GOT3 (cell line): ENCODE measurements at regions not wholly inside any gene's neighbourhood (a gene's known extent, or its start where the extent isn't known, plus 50 kb on each side); places are given as distances from the start of the nearest gene placed in this dataset.

Experiments
- DNase-seq: peaks from one replicate; lab custom pipeline; 2025; ENCODE audit warnings: mixed read lengths; lab: John Stamatoyannopoulos, UW

DNA sequence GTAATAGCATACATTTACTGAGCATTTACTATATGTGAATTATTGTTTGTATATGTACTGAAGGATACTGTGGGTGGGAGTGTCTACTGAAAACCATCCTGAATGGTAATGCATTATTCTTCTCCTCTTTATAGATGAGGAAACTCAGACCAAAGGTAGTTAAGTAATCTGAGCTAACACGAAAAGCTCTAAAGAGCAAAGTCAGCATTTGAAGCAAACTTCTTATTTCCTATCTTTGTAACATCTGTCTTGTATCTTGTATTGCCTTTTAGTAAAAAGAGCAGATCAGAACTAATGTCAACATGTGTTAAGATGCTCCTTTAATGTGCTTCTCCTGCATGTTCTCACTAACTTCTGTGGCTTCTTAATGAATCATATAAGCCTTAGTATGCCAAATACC, 382.8 kb upstream of the NXPH2 start:
- DNase-seq = no peak

DNA sequence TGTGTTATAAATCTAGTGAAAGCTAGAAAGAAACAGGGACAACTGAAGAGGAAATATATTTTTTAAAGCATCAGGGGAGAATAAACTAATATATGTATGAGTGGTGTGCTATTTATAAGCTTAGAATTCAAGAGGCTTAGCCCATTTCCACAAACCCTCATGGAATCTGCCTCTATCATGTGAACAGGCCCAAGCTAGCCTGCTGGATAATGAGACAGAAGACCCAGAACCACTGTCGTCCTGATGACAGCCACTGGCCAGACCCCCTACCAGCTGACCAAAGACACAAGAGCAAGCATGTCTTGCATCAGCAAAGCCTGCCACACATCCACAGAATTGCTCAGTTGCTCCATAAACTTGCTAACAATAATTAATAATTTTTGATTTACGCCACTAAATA, 382.3 kb upstream of the NXPH2 start:
- no peak for DNase-seq

DNA sequence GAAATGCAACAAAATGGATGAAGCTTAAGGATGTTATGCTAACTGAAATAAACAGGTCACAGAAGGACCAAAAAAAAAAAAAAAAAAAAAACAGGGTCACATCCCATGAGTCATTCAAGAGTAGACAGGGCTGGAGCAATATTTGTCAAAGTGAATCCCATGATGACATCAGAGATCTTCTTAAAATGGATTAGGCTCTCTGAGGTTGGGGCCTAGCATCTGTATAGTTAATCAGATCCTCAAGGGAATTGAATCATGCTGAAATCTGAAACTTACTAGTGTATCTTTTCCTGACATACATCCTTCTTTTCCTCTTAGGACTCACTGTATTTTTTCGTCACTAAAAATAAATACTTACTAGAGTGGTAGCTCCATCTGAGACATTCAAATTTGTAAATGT, 380.6 kb upstream of the NXPH2 start:
- DNase-seq = no peak

DNA sequence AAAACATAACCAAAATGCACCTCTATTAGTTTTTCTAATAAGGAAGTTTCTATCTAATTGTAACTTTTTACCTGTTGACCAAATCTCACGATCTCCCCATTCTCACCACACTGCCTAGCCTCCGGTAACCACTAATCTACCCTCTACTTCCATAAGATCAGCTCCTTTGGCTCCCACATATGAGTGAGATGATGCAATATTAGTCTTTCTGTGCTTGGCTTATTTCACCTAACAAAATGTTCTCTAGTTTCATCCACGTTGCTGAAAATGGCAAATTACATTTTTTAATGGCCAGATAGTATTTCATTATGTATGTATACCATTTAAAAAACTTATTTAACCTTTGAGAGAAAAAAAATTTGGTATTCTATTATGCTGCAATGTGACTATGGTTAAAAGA, 379.0 kb upstream of the NXPH2 start:
- no peak for DNase-seq

DNA sequence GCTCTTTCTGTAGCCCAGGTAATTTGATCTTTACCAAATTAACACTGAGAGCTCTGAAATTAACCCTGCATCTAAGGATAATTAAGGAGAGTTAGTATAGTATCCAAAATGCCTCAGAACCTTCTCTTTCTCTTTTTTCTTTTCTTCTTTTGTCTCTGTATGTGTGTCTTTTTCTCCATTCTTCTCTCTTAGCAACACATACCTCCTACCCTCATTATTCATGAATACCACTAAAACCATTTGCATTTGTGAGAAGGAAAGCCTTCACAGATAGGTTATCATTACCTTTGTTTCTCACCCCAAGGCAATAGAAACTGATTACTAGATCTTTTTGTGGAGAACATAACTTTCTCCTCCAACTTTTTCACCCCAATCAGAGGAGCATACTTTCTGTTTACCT, 376.5 kb upstream of the NXPH2 start:
- DNase-seq = no peak

DNA sequence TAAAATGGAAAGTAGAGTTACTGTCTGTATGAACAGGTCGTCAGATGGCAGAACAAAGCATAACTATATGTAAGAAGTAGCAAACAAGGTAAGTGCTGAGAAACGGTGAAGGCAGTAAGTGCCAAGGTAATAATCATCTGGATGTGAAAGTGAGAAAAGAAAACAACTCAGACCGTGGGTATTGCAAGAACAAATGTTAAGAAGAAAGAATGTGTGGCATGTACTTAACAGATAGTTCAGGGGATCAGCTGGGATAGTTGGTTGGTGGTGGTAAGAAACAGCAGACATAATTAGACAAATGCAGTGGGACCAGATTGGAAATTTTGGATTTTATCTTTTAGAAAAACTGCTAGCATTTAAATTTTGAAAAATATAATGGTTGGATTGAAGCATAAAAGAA, 375.8 kb upstream of the NXPH2 start:
- no peak for DNase-seq

DNA sequence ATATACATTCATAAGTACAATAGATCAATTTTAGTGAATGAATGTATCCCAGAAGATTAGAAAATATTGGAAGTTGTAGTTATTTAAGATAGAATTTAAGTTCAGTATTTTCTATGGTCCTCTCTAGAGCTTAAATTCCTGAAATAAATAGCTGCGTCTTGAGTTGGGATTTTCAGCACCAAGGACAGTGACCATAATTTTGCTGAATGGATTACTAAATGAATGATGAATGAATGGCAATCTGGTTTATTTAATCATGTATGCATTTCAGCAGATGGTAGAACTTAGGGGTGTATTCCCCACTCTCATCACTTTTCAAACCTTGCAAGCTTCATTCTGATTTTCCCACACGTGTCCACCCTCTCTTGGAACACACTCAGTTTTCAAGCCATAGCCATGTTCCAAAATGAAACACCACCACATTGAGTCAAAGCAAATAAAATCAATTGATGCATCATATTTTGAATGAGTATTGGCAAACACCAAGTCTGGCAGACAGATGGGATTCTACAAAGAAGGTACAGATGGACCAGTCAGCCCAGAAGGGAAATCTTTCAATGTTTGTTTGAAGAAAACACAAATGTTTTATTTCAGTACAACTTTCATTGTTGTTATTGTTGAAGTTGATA, 362.2 kb upstream of the NXPH2 start:
- DNase-seq = no peak

DNA sequence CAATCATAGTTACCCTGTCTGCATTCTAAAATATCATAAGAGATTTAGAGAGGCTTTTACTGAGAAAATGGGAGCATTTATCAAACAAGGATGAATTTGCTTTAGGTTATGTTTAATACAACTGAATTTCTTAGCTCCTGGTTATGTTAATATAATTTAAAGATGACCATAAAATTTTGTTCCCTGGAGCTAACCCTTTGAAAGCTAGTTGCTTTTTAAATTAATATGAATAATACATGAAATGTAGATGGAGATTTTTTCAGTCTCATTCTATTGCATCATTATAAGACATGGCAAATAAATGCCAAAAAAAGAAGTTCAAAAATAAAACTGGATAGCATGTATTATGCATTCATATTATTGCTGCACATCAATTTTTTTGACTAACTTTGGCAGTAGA, 344.1 kb upstream of the NXPH2 start:
- DNase-seq = no peak

DNA sequence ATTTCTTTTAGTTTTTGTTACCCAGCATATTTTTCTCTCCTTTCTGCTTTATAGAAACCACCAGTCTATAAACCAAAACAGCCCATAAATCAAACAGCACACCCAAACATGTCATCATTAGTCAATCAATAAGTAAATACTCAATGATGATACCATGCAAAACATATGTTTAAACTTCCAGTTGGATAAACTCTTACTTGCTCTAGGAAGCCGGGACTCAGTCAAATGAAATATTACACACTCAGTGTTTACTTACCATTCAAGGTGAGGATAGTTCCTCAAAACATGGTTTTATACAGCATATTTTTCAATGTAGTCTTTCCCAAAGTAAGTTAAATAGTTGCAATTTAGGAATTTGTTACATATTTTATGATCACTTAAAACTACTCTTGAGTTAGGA, 343.6 kb upstream of the NXPH2 start:
- no peak for DNase-seq

DNA sequence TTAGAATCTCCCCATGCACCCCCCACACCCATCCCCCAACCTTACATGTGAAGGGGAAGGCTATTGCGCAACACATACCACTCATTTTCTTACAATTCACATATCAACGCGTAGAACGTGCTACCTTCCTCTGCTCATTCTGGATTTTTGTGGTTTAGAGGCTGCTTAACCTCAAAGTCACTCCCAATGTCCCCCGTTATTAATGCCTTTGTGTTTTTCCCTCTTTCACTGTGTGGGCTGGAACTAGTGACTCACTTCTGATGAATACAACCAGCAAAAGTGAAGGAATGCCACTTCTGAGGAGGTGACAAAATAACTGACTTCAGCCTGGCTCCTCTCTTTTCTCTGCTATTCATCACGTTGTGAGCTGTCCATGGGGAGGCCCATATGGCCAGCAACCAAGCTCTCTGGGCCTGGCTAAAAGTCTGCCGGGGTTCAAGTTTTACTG, 342.5 kb upstream of the NXPH2 start:
- no peak for DNase-seq

DNA sequence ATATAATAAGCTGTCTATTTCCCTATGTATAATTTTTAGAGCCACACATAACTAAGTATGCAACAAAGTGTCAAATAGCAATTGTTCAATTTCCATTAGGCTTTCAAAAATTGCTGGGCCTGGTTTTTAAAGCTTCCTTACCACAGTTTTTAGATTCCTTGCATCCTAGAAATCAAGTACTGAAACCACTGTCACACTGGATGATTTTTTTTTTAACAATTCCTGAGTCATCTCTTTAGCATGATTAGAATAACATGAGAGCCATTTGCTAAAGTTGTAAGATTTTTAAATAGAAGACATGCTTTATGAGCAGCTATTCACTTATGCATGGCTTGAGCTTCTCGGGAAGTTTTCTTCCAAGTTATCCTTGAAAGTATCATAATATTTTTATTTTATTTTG, 319.5 kb upstream of the NXPH2 start:
- no peak for DNase-seq

DNA sequence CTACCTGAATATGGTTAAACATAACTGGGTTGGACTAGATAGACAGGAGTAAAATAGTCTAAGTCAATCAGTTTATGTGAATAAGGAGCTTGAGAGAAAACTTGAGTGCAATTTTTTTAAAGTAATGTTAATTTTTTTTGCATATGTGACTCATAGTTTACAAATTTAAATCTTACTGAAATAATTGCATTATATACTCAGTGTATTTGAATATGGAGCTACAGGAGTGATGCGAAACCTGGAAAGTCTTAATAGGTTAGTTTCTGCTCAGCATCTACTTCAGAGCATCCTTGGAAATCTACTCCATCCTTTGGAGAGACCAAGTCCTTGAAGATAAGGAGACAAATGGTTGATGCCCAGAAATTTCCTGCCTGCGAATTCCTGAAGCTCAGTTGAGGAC, 318.8 kb upstream of the NXPH2 start:
- no peak for DNase-seq

DNA sequence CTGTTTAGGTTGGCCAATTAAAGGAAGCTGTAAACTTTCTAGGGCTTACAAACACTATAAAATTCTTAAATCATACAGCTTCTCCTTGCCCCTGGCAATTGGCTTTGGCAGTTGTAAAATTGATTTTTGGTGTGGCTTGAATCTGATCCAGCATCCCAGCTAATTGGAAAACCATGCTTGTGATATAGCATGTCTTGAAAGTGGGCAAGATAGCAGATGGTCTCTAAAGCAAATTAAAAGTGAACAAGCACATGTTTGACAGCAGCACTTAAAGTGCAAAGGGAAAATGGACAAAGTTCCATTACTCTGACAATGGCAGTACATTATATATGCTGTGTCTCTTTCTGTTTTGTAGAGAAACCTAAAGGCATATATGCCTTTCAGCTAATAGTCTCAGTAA, 302.9 kb upstream of the NXPH2 start:
- DNase-seq = no peak

DNA sequence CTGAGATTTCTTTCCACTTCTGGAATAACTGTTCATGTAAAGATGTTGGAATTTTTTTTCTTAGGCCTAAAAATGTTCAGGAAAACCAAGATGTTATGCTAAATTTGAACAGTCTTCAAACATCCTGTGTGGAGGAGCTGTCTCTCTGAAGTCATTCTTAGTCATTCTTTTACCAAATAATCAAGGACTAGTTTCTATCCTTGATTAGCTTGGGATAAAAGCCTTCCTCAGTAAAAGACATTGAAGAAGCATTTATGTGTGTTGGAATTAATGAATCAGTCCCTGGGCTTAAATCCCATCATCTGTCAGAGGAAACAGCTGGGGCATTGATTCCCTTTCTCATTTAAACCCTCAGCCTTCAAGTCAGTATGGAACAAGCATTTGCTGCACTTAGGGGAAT, 300.1 kb upstream of the NXPH2 start:
- no peak for DNase-seq

DNA sequence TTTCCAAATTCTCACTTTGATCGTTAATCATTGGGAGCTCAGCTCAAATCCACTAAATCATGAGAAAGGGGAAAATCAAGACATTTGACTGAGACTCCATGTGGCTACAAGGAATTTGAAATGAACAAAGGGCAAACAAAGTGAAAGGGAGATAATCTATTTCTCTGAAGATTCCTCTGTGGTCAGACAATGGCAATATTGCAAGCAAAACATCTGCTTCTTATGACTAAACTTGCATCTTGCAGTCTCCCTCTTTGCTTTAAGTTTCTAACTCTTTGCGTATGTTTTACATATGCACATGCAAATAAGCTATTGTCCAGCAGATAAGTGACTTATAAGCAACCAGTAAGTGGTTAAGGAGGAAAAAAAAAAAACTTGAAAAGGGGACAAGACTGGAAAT, 299.1 kb upstream of the NXPH2 start:
- DNase-seq = no peak

DNA sequence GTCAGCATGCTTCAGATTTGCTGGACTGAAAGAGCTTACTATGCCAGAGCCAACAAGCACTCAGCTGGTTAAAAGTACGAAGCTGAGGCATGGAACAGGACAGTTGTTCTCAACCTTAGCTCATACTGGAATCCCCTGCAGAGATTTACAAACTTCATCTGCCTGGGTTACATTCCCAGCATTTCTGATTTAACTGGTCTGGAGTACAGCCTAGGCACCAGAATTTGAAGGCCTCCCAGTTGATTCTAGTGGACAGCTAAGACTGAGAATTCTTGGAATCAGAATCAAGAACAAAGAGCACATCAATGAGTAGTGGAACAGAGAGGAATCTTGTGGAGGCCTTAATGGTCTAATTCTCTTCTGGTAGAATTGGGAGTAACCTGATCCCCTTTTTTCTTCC, 298.2 kb upstream of the NXPH2 start:
- no peak for DNase-seq

DNA sequence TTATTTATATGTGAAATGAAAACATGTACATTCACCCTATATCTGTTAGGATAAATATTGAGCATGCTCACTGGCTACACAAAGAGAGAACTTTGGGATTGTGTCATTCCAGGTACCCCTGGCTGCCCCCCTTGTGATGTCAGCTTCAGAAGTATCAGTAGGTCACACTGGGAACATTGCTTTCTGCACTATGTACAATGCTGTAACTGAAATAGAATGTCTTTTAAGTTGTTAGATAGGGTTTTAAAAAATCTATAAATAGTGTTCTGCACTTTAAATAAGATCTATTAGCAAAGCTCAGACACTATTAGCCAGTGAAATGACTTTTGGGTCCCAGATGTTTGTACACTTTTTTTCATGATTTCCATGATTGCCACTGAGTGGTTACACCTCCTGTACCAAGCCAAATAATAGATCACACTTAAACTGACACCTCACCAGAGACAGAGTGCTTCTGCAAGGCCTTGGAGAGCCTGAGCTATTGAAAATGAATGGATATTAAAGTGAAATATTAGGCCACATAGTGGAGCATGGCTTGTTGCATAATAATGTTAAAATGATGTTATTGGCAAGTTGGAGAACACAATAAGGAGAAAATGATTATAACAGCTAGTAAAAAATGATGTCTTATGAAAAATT, 297.0 kb upstream of the NXPH2 start:
- no peak for DNase-seq

DNA sequence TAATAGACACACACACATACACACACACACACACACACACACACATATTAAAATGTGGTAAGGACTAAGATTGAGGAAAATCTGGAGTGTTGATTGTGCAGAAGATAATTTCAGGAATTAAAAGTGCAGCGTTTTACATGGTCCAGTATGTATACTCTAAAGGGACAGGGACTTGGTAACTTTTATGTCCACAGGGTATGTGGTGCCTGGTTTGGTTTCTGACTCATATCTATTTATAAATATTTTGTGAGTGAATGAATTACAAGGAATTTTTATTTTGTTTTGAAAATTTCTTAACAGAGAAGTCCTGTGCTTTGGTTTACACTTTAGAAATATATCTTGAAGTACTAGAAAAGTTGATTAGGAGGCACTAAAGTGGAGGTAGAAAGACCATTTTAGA, 287.7 kb upstream of the NXPH2 start:
- no peak for DNase-seq

DNA sequence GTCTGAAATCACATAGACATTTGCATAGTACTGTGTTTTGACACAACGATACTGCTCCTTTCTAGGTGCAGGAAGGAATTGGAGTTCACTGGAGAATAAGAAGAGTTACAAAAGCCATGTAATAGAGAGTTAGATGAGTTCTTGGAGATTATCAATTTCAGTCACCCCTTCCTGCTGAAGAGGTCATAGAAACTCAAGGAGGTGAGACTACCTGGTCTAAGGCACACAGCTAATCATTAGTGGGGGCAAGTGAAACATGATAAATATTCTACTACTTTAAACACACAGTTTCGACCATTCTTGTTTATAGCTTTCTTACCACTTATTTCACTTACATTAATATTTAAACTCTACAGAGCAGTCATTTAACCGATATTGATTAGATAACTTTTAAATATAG, 286.9 kb upstream of the NXPH2 start:
- no peak for DNase-seq

DNA sequence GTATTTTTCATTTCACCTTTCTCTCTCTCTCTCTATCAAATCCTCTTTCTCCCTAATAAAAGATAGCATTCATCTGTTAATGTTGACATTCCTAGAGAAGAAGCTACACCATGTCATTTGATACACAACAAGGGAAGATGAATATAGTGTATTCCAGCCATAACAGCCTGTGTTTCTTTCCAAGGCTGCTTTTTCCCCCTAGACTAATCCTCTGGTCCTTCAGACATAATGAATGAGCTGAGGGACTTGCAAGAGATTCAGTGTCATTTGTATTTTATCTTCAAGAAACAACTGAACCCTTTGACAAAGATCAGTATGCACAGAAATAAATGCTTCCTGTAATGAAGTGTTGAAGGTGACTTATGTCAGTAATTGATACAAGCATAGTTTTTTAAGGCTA, 284.0 kb upstream of the NXPH2 start:
- DNase-seq = no peak

DNA sequence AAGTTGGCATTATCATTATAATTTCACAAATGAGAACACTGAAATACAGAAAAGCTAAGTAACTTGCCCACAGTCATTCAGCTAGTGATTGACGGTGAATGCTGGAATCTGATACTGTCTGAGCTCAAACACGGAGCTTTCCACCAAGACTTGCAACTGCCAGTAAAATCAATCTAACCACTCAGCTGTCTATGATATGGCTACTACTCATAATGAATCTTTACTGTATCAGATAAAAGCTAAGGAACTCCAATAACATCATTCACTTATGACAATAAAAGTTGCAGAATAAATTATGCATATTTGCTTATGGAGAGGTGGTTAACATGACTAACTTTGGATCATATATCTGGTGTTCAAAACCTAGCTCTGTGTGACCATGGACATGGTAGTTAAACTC, 279.4 kb upstream of the NXPH2 start:
- DNase-seq = no peak

DNA sequence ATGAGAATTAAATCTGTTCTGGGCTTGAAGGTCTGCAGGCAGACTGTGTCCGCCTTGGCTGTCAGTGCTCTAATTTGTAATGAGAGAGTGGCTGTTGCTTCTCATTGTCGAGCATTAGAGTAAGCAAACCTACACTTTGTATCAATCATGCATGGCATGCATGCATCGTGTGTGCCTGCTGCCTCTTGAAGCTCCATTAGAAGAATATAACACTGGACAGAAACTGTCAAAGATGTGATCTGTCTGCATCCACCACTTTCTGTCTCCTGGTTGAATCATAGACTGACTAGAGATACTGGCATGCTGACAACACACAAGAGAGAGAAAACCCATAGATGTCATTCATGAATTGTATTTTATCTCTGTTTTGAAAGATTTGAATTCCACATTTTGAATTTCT, 275.0 kb upstream of the NXPH2 start:
- no peak for DNase-seq

DNA sequence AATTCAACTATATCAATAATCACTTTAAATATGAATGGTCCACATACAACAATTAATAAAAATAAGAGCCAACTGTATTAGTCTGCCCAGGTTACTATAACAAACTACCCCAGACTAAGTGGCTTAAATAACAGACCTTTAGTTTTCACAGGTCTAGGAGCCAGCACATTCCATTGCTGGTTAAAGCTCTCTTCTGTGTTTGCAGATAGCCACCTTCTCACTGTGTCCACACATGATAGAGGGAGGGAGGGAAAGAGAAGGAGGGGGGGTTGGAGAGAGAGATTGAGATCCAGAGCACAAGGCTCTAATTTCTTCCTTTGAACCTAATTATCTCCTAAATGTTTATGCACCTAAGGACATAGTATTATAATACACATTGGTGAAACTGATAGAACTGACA, 267.8 kb upstream of the NXPH2 start:
- no peak for DNase-seq

DNA sequence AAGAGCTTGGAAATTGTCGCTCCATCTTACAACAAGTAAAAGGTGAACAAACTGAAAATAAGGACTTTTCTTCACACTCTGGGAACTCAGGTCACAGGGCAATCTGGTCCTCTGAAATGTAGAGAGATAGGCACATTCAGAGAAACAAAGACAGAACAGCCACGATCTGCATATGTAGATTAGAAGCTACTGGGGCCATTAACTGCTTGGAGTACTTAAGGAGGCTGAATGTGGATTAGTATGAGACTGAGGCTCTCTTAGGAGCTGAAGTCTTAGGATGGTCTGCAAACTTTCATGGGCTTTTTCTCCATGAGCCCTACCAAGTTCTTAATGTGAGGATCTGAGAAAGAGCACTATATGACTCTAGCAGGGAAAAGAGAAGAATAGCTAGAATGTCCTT, 265.3 kb upstream of the NXPH2 start:
- DNase-seq = no peak
